Amniotic epithelial cell (primary cell): ENCODE measurements at regions not wholly inside any gene's neighbourhood (a gene's known extent, or its start where the extent isn't known, plus 50 kb on each side); places are given as distances from the start of the nearest gene placed in this dataset.
"Not testable (repeated sequence)": the region's sequence is repeated elsewhere in the genome, so short reads cannot be mapped to it uniquely, and the experiment has no call there.

Source experiments
- DNase-seq: peaks from one replicate; pipeline ENCODE4 v3.0.0-alpha.2; 2010; ENCODE audit warnings: low read depth

DNA sequence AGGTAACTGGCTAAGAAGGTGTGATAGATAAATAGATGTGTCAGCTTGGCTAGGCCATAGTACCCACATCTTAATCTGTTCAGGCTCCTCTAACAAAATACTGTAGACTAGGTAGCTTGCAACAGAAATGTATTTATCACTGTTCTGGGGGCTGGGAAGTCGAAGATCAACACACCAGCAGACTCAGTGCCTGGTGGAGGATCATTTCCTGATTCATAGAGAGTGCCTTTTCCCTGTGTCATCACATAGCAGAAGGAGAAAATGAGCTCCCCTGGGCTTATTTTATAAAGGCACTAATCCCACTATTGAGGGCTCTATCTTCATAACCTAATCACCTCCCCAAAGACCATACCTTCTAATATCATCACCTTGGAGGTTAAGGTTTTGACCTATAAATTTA, 532.7 kb upstream of the OLFM3 start:
- peak; percentile 1 for DNase-seq

DNA sequence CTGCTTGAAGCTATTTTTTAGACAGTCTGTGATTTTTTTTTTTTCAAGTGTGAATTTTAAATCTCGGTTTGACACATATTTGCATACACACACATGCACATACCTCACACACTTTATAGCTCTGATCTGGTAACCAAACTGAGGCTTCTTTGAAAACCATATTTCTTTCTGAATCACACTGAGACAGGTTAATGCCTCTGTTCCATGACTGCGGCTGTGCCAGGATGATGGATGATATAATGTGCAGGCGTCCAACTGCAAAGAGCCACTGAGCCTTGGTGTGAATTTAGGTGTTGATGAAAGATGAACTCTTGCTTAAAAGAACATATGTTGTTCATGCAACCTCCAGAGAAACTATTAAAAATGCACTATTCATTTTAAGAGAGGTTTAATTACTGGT, 504.0 kb upstream of the OLFM3 start:
- DNase-seq = no peak

DNA sequence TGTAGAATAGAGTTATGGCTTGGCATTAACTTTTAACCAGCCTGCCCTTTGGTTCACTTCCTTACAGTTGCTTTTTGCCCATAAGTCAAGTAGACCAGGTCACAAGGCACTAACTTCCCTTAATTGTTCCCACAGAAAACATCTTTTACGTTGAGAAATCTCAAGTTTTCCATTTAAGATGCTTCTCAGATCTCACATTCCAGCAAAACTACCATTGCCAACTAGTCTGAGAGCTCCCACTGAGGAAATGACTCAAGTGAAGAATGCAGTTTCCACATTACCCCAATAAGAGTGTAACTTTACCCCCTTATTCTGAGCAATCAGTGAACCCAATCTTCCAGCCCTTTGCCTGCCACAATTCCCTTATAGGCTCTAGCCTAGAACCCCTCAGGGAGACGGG, 502.2 kb upstream of the OLFM3 start:
- DNase-seq = no peak

DNA sequence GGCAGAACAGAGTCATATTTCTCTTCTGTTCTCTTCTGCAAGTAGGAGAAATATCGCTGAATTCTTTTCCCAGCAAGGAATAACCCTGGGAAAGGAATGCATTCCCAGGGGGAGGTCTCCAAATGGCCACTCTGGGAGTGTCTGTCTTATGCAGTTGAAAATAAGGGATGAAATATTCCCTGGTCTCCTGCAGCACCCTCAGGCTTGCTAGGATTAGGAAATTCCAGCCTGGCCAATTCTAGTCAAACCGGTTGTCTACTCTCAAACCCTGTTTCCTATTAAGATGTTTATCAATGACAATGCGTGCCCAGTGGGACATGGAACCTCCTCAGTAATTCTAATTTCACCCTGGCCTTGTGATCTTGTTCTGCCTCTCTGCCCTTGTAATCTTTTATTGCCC, 501.1 kb upstream of the OLFM3 start:
- peak; percentile 1 for DNase-seq

DNA sequence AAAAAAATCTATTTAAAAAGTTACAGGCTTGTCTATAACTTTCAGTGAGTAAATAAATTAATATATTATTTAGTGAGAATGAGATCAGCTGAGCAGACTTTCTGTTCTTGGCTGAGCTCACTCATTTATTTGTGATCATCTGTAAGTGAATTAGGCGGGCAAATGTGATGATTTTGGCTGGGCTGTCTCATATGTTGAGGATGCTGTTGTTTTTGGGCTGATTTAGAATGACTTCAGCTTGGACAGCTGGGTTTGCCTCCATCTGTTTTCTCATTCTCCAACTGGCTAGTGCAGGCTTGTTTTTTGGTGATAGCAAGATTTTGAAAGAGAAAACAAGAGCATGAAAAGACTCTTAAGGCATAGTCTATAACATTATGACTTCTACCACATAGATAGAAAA, 475.8 kb upstream of the OLFM3 start:
- no peak for DNase-seq

DNA sequence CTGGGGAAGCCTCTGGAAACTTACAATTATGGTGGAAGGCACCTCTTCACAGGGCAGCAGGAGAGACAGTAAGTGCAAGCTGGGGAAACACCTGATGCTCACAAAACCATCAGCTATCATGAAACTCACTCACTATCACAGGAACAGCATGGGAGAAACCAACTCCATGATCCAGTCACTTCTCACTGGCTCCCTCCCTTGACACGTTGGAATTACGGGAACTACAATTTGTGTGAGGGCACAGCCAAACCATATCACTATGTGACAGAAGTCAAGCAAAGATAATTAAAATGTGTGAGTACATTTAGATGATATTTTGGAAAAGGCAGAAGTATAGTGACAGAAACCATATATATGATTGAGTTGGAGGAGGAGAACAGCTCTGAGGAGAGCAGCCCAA, 474.0 kb upstream of the OLFM3 start:
- DNase-seq = no peak

DNA sequence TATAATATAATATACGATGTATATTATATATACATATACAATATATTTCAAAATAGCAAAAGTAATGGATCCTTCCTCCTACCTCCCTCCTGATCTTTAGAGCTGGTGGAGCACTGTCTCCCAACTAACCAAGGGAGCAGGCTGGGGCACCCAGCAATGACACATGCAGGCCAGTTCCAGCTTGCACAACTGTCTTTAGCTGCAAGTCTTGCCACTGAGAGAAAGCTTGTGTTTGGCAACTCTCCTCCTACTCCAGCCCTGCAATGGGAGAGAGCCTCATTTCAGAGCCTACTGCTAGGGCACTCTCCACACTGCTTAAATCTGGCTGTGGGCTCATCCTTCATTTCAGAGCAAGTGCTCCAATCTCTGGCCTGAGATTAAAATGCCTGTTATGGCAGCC, 469.8 kb upstream of the OLFM3 start:
- DNase-seq = no peak

DNA sequence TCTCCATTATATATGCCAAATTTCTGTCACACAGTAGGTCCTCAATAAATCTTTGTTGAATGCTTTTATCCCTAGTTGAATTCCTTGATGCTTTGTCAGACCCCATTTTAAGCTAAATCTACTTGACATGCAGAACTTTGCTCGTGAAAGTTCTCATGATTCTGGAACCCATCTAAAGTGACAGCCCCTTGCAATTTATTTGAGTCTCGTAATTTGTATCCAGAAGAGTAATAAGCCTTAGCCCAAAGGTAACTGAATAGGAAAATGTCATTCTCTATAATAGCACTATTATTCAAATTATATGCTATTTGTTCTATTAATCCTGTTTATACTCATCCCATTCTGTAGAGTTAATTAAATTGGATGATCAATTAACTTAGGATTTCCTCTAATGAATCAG, 466.6 kb upstream of the OLFM3 start:
- DNase-seq = no peak

DNA sequence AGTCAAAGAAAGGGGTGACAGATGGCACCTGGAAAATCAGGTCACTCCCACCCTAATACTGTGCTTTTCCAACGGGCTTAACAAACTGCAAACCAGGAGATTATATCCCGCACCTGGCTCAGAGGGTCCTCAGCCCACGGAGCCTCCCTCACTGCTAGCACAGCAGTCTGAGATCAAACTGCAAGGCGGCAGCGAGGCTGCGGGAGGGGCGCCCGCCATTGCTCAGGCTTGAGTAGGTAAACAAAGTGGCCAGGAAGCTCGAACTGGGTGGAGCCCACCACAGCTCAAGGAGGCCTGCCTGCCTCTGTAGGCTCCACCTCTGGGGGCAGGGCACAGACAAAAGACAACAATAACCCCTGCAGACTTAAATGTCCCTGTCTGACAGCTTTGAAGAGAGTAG, 445.6 kb upstream of the OLFM3 start:
- DNase-seq = not testable (repeated sequence)

DNA sequence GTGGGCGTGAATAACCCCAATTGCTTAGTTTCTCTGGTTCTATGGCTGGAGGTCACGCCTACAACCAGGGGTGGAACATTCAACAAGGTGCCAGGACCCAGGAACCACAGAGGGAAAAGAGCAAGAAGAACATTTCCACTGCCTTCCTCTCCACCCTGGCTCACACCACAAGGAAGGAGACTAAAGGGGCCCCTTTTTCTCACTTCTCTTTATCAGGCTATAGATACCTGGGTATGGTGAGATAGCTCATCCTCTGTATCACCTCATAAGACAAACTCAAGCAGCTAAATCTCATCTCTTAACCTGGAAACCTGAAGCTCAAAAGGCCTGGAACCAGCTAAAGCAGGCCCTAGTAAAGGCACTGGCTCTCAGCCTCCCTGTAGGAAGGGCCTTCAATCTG, 438.8 kb upstream of the OLFM3 start:
- DNase-seq = no peak

DNA sequence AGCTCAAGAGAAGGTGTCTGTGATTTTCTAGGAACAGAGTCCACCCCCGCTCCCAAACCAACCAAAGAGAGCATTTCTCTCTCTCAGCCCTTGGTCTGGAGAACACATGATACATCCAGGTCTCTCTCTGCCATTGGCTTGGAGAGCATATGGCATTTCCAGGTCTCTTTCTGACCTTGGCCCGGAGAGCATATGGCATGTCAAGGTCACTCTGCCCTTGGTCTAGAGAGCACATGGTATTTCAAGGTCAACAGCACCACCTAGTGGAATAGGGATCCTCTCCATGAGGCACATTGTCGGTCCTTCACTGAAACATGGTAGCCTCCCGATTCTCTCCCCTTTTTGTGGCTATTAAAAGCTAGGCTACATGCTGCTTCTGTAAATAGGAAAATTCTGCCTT, 437.7 kb upstream of the OLFM3 start:
- peak; percentile 1 for DNase-seq

DNA sequence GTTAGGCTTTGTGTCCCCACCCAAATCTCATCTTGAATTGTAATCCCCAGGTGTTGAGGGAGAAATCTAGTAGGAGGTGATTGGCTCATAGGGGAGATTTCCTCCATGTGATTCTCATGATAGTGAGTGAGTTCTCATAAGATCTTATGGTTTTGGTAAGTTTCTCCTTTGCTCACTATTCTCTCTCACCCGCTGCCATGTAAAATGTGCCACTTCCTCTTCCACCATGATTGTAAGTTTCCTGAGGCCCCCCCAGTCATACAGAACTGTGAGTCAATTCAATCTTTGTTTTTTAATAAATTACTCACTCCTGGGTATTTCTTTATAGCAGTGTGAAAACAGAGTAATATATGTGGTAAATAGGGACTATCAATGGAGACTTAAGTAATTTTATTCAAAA, 434.5 kb upstream of the OLFM3 start:
- DNase-seq = no peak

DNA sequence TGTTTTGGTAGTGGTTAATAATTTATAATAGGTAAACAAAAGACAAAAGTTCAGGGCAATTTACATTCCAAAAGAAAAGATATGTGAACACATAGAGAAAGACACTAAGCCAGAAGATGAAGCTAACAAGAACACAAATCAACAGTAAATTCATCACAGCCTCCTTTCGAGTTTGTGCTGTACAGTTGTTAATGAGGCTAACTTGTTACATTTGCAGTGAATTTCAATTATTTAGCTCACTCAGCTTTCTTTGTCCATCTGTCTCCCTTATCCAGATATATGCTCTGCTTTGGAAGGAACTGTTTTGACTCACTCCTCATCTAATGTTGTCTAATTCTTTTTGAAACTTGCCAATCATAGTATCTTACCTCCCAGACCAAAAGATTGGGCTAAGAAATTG, 423.3 kb upstream of the OLFM3 start:
- DNase-seq = no peak
